Stimulated activated CD4-positive, alpha-beta T cell treated with anti-CD3 and anti-CD28 coated beads, Interleukin-2, amount 100 ng/mL, for 48 hours (primary cell): ENCODE measurements at regions not wholly inside any gene's neighbourhood (a gene's known extent, or its start where the extent isn't known, plus 50 kb on each side); places are given as distances from the start of the nearest gene placed in this dataset.

Source experiments
- DNase-seq, 2 donors: peaks; one replicate each; pipeline ENCODE4 v3.0.0-alpha.2; 2020

DNA sequence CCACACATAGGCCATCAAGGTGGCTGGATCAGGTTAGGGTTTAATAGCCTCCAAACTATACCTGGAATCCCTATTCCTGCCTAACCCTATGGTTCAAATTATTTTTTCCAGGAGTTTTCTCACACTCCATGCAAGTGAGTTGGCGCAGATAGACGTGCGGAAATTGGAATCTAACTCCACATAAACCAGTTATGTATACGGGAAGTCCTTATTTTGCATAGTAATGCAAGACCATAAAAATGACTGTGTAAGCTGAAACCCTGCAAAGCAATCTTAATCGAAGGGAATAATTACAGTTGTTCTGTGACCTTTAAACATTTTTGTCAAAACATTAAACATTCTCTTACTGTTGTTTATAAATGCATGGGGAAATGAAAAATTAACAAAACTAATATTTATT is 200.1 kb upstream of the SIX2 start:
- DNase-seq: no peak

DNA sequence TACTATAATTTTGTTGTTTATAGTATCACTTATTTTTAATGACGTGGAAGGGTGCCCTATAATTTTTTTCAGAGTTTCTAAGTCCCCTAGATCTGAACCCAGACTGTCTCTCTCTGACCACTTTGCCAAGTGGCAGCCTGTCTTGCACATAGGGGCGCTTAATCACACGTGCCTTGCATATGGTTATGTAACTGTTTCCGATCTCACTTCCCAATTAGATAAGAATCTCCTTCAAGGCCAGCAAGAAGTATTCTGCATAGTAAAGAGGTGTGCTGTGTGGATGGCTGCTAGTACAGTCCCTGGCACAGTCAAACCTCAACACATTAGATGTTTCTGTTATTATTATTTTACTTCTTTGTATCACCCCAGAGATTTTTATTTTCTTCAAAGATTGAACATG is 197.8 kb upstream of the SIX2 start:
- DNase-seq: no peak

DNA sequence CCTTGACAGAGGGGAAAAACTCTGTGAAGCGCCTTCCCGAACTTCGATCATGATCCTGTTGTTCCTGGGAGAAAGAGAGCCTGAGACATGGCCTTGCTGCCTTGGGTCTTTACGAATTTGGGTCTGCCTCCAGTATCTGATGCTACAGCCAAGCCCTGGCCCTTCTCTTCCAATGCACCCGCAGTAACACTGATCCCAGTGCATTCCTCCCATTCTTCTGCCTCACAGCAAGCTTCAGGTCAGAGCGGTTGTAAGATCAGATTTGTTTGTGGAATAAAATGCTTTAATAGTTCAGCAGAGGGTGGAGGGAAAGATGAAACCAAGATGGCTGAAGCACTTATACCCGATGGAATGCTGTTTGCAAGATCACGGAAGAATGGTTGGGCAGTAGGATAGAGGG is 196.7 kb upstream of the SIX2 start:
- no peak for DNase-seq

DNA sequence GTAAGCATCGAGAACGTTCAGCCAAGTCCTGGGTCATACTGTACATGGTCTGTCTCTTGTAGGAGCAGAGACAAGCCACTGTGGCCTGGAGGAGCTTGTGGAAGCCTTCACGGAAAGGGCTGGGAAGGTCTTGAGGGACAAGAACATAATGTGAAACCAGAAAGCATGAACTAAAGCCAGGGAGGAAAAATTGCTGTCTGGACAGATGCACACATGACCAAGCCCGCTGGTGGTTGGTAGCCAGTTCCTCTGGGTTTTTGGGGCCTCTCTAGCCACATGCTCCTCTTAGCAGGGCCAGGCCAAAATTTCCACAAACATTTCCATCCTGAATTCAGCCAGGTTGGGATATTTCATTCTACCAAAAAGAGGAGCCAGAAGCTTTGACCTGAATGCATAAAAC is 196.2 kb upstream of the SIX2 start:
- no peak for DNase-seq

DNA sequence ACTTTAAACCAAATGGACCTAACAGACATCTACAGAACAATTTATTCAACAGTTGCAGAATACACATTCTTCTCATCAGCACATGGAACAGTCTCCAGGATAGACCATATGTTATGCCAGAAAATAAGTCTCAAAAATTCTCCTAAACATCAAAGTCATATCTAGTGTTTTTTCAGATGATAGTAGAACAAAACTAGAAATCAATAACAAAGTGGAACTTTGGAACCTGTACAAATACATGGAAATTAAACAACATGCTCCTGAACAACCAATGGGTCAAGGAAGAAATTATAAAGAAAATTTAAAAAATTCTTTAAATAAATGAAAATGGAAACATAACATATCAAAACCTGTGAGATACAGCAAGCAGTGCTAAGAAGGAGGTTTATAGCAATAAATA is 194.1 kb upstream of the SIX2 start:
- no peak for DNase-seq

GRCh38 chr2:45199973-45200372 is 190.7 kb upstream of the SIX2 start:
- no peak for DNase-seq

- DNase-seq: no peak
Measured at GRCh38 chr2:45195916-45196315, 186.7 kb upstream of the SIX2 start.

DNA sequence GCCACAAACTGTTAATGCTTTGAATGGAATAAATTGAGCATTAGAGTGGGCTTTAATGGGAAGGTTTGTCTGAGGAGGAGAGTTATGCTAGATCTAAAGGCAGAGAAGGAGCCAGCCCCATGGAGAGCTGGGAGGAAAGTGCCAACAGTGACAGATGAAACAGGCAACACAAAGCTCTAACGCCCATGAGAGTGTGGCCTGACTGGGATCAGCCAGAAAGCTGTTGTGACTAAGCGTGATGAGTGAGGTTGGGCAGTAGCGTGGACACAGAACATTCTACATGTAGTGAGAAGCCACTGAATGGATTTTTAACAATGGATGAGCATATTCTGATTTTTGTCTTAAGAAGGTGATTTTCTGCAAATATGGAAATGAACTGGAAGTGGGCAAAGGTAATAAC is 185.3 kb upstream of the SIX2 start:
- DNase-seq: no peak

- DNase-seq: no peak
Measured at GRCh38 chr2:45193581-45193980, 184.3 kb upstream of the SIX2 start.

DNA sequence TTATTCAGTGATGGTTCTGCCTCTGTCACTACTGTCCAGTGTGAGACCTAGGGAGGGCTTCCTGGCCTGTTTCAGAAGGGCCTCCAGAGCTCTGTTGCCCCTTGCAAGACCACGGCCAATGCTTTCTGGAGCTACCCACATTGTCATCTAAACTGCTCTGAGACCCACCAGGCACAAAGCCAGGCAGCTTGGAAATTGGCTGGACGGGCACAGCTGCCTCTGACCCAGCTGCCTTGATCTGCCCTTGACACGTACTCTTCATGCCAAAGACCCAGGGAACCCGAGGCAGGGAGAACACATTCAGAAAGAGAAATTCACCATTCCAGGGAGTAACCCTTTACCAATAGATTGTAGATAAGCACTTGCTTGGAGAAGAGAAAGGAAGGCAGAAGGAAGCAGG is 183.7 kb upstream of the SIX2 start:
- no peak for DNase-seq

GRCh38 chr2:45192481-45192880 is 183.2 kb upstream of the SIX2 start:
- DNase-seq: no peak

GRCh38 chr2:45191976-45192375 is 182.7 kb upstream of the SIX2 start:
- DNase-seq: no peak

GRCh38 chr2:45191146-45191863 is 182.1 kb upstream of the SIX2 start:
- no peak for DNase-seq

DNA sequence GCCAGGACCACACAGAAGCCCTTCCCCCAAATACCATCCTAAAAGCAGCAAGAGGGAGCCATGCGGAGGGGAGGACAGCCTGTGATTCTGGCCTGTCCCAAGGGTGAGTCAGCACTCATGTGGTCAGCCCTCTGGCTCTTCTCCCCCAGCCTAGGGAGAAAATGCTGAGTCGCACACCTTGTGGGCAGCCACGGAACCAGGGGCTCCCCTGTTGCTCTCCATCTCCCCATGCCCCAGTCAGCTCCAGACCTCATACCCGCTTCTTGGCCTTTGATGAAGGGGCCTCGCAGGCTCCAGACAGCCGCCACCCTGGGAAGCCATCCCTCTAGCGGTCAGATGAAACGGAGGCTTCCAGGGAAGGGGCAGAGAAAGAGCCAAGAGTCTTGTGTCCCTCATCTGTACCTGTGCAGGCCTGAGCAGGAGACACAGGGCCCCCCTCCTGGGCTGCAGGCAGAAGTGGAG is 181.3 kb upstream of the SIX2 start:
- DNase-seq: no peak

DNA sequence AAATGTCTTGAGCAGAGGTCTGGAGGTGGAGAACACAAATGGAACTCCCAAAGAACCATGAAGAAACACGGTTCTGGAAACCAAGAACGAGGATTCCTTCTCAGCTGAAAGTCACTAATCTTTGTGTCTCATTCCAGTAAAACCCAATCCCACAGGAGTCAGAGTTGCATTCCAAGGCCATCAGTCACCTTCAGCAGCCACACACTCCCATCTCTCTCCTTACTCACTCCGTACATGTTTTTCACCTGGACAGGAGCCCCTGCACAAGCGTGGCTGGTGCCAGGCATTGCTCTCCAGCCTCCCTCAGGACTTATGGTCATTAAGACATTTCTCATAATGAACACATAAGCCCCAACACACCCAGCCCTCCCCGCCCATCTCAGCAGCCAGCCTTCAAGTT is 175.4 kb upstream of the SIX2 start:
- no peak for DNase-seq

DNA sequence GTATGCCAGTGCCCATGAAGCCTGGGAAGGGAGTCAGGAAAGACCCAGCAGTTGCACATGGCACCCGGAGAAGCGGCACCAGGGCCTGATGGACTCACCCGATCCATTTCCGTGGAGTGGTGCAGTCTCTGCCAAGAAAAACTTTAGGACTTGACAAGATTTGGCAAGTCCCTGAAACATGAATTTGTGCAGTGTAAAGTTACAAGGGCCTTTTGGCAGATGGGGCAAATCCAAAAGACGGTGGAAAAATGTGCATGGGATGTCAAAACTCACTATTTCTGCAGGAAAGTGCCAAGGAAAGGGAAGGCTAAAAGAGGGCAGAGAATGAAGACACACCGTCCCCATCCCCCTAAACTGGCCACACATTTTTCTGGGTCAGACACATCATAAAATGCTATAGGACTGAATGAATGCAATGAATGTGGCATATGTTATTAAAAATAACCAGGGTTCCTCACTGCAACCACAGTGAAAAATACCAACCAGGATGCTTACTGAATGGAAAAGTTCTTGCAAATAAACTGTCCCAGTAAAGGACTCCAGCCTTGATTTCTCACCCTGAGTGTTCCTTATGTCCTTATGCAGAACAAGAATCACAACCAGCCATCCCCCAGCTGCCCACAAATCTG is 173.5 kb upstream of the SIX2 start:
- no peak for DNase-seq

GRCh38 chr2:45180779-45181178 is 171.5 kb upstream of the SIX2 start:
- no peak for DNase-seq

DNA sequence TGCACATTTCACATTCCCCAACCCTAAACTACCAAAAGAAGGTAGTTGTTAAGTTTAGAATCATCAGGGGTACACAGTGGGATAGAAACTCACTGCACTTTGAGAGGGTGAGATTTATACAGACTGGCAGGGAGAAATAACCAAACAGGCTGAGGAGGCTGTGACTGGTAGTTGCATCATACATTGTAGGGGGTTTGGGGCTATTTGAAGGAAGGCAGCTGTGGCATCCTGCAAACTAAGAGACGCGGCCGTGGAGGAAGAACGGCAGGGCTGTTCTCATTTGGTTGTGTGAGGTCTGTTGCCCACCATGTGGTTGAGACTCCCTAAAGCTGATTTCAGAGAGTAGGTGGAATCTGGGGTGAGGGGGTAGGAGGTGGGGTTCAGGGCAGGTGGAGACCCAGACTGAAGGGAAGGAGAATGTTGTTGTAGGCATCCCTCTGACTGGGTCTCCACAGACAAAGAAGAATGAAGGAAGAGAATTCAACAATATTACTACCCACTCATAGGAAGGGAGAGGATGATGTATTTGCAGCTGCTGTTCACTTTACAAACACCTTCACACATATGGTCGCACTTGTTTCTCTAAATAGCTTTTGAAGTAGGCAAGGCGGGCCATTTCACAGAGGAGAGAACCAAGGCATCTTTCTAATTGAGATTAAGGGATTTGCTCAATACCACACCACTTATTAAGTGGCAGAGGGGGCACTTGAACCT is 170.9 kb upstream of the SIX2 start:
- DNase-seq: no peak

- DNase-seq: no peak
Measured at GRCh38 chr2:45178854-45179253, 169.6 kb upstream of the SIX2 start.

DNA sequence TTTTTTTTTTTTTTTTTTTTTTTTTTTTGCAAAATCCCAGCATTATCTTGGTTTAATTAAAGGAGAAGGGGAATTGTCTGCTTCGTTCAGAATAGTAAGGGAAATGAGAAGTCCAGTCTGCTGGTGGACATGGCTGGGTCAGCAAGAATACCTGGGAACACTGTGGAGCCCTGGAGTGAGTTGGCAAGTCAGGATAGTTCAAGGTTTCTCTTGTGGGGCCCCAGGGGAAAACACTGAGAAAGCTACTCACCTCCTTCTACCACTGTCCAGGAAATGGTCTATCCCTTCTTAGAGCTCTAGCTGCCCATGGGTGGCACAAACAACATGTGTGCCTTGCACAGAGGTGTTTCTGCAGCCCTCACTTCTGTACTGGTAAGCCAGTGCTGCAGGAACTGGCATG is 169.1 kb upstream of the SIX2 start:
- no peak for DNase-seq

GRCh38 chr2:45177870-45178269 is 168.6 kb upstream of the SIX2 start:
- DNase-seq: no peak

- DNase-seq: no peak
Measured at GRCh38 chr2:45176390-45176789, 167.1 kb upstream of the SIX2 start.

DNA sequence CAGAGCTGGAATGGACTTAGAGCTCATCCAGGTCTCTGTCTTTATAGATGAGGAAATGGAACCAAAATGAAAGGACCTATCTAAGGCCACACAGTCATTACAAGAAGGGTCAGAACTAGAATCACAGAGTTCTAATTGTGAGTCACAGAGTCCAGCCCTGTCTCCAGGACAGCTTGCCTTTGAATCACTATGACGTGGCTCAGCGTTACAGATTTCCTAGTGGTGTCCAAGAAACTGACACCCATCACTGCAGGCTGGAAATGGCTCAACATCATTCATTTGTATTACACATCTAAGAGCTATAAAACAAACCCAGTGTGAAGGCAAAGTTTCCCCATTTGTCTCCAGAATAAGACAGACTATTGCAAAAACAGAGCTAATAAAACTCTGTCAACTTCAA is 164.3 kb upstream of the SIX2 start:
- DNase-seq: no peak

GRCh38 chr2:45172760-45173392 is 163.6 kb upstream of the SIX2 start:
- DNase-seq: no peak
